Renal cortical epithelial cell (primary cell): ENCODE measurements at regions not wholly inside any gene's neighbourhood (a gene's known extent, or its start where the extent isn't known, plus 50 kb on each side); places are given as distances from the start of the nearest gene placed in this dataset.

Experiments used
- DNase-seq: peaks from one replicate; pipeline ENCODE4 v3.0.0-alpha.2; 2011; ENCODE audit warnings: low read depth

DNA sequence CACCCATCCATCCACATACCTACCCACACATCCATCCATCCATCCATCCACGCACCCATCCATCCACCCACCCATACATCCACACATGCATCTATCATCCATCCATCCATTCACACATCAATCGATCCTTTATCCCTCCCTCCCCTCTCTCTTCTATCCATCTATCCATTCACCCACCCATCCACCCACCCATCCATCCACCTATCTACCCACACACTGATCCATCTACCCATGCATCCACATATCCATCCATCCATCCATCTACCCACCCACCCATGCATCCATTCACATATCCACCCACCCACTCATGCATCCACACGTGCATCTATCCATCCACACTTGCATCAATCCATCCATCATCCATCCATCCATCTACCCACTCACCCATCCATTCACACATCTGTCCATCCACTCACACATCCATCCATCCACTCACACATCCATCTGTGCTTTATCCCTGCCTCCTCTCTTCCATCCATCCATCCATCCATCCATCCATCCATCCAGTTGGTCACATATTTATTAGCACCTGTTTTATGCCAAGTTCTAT, 366.1 kb downstream of the CTTN start:
- no peak for DNase-seq

GRCh38 chr11:70766901-70767300, 368.6 kb downstream of the CTTN start:
- no peak for DNase-seq

GRCh38 chr11:70768346-70769095, 370.2 kb downstream of the CTTN start:
- no peak for DNase-seq

DNA sequence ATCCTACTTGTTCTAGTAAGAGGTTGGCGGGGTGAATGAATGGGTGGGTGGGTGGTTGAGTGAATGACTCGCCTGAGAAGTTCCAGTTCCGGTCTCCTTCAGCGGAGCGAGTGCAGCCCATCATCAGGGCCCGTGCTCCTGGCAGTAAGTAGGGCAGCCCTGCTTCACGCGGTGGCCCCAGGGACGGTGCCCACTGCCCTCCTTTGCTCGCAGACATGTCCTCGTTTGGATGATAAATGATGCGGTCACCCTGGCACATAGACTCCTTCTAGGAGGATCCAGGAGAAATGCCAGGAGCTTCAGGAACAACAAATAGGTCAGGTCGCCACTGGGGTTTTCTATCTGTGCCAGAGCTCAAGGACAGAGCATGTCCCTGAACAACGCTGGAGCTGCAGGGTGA, 370.8 kb downstream of the CTTN start:
- DNase-seq = no peak

- no peak for DNase-seq
Observed at GRCh38 chr11:70769521-70769920, 371.2 kb downstream of the CTTN start.

DNA sequence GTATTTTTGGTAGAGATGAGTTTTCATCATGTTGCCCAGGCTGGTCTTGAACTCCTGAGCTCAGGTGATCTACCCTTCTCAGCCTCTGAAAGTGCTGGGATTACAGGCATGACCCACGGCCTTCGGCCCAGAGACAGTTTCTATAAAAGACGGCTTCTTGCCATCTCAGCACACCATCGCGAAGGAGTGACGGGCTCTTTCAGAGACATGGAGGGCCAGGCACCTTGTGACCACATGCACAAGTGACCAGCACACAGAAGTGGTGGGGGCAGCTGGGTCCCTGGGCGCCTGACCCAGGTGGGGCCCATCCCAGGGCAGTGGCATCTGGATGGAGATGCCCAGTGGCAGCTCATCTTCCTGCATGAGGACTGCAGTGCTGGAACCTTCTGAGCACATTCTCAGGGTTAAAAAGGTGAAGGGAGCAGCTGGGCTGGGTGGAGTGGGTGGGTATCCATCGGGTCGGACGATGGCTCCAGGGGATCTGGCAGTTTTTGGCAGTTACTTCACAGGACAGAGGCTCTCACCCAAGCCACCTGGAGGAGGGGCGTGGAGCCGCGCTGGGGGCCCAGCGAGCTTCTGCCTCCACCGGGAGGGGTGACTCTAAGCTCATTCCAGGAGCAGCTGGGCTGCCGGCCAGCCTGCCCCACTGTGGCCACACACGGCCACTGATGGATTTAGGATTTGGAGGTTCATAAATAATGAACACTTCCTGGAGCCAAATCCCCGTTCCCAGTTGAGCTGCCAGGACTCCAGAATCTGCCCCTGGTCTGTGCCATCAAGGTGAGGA, 373.0 kb downstream of the CTTN start:
- DNase-seq = no peak

- no peak for DNase-seq
Observed at GRCh38 chr11:70772950-70773349, 374.6 kb downstream of the CTTN start.

DNA sequence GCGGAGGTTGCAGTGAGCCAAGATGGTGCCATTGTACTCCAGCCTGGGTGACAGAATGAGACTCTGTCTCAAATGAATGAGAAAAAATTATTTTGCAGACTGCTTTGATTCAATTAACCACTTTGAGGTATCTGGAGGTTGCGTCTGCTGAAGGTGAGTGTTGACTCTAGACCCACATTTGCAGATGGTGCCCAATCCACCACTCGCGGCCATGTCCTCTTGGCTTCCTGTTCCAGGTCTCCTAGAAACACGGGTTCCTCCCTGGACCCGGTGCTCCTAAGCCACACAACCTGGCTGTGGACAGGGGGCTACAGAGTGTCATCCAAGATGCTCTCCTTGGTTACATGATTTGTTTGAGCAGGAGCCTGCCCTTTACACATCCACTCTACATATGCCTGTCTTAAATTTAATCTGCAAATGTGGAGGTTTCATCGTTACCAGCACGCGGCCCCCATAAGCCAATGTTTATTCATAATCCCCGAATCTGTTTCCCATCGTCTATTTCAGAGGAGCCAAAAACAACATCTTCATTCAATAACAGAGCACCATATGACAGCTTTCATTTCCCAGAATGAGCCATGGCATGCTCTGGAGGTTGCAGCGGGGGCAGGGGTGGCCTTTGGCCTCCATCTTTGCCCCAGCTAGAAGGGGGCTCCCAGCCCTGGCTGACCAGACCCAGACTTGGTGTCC, 377.2 kb downstream of the CTTN start:
- no peak for DNase-seq

GRCh38 chr11:70776914-70777532, 378.7 kb downstream of the CTTN start:
- DNase-seq = no peak

DNA sequence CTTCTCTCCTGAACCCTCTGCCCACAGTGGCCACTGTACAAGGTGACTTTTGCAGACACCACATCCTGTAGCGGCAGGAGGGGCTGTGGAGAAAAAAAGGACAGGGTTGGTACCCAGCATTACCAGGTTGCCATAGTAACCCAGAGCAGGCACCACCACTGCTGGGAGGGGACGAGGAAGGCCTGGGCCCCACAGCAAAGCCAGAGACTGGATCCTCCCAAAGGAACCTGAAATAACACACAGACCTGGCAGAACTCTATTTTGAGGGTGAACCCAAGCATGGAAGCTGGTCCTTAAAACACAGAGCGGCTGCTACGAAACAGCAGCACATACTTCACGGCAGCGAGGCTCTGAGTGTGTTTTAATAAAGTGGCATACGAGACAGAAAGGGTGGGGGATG, 380.6 kb downstream of the CTTN start:
- DNase-seq = no peak

DNA sequence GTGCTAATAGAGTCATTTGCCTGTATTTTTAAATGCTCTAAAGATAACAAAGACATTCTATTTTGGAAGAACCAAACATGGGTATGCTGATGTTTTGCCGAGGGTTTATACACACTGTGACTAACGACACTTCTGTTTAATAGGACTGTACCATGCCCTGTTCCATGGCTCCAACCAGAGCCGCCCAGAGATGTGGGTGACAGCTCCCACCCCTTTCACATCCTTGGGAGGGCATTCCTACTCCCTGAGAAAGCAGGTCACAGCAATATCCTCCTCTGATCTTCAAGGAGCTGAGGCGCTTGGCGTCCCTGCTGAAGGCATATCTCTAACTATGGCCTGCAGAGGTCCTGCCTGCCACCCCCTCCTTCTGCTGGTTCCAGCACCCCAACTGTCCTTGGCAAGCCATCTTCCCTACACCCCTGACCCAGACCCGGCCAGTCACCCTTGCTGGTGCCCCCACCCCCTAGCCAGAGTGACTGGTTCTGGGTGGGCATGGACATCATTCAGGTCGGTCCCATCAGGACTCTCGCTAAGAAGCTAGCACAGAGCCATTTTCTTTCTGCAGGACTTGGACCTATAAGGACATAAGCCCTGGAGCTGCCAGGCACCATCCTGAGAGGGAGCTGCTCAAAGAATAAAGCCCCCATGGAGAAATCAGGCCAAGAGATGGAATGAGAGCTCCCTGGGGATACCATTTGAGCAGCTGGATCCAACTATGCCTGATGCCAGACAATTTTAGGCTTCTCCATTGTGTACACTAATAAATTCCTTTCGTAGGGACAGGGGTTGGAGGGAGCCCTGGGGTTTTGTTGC, 381.3 kb downstream of the CTTN start:
- no peak for DNase-seq

- no peak for DNase-seq
Observed at GRCh38 chr11:70780246-70780535, 381.9 kb downstream of the CTTN start.

DNA sequence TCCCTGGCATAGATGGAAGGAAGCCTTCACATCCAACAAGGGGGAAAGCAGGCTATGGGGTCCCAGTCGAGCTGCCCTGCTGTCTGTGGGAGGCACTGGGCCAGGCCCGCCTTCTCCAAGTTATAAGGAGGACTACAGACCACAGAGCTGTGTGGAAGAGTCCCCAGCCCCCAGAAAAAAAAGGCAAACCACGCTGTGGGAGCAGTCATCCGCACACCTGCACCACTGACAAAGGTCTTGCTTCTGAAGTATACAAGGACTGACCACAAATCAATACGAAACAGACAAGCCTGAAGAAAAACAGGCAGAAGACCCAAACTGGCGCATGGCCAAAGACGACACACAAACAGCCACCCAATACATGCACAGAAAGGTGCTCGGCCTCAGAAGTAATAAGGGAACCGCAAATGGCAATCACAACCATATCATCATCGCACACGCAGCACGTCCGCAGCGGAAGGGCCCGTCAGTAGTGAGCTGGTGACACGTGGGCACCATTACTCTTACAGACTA, 384.1 kb downstream of the CTTN start:
- no peak for DNase-seq

GRCh38 chr11:70783356-70783755, 385.0 kb downstream of the CTTN start:
- no peak for DNase-seq

DNA sequence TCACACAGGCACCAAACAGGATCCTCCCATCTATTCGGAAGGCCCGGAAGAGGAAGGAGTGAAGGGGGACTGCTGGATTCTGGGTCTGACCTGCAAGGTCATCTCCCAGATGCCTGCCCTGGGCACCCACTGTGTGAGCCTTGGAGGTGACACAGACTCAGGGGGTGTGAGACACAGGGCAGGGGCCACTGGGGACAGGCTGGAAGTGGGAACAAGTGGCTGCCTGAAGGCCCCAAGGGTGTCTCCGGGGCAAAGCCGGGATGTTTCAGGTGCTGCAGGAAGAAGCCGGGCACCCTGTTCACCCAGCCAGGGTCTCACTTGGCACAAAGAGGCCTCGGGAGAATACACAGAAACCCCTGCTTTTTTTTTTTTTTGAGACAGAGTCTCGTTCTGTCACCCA, 385.5 kb downstream of the CTTN start:
- no peak for DNase-seq

DNA sequence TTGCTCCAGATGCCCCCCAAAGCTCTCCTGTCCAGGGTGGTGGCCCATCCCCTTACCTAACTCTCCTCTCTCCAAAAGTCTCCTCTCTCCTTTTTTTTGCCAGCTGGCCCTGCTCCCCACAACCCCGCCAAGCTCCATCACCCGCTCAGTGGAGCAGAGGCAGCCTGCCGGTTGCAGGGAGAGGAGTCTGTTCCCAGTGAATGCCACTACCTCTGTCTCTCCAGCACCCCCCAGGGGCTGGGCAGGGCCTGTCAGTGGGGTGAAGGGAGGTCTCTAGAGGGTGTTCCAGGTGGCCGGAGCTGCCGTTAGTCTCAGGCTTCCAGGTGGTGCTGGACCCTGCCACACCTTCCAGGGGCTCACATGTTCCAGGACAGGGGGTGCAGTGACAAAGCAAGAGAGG, 387.0 kb downstream of the CTTN start:
- DNase-seq = no peak

DNA sequence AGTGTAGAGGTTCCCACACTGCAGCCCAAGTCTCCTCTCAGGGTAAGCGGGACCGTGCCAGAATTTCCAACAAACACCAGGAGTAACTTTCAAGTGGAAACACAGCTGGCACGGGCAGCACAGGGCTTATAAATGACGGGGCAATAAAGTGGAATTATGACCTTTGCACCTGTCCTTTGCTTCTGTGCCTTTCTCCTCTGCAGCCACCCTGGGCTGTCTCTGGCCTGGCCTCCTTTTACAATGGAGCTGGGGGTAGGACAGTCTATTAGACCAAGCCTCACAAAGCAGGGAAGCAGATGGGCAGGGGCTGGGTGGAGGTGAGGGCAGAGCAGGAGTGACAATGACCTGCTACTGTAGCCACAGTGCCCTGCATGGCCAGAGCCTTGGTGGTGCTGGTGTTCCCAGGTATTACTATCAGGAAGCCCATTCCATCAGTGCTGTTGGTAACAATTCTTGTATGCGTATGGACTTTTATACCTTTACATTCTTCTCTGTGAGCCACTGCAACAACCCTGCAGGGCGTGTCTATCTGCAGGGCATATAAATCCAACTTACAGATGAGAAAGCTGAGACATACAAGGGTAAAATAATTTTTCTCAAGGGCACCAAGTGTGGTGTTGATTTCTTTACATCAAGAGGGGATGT, 387.8 kb downstream of the CTTN start:
- DNase-seq = no peak

DNA sequence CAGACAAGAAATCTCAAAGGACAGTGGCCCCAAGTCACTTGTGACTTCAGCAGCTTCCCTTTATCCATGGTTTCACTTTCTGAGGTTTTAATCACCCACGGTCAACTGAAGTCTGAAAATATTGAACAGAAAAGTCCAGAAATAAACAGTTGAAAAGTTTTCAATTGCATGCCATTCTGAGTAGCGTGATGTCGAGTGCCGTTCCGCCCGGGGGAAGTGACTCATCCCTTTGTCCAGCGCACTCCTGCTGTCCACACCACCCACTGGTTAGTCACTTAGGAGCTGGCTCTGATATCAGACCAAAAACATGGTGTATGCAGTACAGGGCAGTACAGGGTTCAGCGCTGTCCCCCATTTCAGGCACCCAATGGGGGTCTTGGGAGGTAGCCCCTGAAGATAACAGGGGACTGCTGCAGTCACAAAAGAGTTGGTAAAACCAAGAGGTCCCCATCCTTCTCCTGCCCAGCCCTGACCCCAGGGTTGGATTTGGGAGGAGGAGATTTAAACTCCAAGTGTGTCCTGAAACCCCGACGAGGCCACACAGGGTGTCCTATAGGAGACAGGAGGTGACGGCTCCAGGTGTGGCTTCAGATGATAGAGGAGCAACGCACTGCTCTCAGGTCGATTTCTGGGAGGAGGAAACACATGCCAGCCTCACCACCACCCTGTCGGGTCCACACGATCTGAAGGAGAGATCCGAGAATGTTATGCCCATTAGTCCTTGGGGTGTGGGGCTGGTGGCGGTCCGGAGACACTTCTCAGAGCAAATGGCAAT, 390.1 kb downstream of the CTTN start:
- DNase-seq = peak; percentile 81

DNA sequence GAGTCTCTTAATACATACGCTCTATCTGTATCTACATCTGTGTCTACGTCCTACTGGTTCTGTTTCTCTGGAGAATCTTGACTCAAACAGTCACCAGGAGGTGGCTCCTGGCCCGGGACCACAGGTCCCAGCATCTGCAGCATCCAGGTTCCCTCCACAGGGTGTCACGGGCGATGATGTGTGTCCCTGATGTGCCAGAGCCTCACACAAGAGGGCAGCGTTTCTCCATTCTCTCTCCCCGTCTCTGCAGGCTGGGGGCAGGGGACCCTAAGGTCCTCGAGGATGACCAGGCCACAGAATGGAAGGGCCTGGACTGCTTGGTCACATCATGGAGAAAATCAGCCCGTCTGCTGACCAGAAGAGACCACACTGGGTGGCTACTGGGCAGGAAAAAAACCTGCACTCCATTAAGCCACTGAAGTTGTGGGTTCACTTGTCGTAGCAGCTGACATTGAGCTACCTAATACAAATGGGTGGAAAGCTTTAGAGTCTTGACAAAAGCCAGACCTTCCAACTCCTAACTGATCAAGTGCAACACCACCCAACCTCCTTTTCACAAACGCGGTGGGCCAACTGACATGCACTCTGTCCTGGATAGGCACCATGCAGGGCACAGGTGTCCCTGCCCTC, 392.5 kb downstream of the CTTN start:
- DNase-seq = no peak
